ENCODE measurements at regions not wholly inside any gene's neighbourhood (a gene's known extent, or its start where the extent isn't known, plus 50 kb on each side); places are given as distances from the start of the nearest gene placed in this dataset.

DNA sequence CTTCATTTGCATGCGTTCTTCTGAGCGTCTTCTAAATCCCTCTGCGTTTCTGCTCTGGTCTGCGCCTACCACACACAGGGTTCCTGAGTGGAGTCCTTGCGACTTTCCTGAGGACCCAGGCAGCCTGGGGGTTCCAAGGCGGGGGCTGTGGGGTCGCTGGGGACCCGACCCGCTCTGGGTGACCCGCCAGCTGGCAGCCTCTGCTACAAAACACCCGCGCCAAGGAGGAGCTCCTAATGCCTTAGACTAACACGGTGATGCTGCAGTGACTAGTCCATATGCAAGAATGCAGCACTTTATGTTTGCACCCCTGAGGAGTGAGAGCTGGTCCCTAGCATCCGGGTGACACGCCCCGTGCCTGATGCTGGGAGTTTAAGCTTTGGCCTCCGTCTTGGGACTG lies 367.0 kb upstream of the POM121L12 start:
- TF ChIP-seq, protein P1, sequence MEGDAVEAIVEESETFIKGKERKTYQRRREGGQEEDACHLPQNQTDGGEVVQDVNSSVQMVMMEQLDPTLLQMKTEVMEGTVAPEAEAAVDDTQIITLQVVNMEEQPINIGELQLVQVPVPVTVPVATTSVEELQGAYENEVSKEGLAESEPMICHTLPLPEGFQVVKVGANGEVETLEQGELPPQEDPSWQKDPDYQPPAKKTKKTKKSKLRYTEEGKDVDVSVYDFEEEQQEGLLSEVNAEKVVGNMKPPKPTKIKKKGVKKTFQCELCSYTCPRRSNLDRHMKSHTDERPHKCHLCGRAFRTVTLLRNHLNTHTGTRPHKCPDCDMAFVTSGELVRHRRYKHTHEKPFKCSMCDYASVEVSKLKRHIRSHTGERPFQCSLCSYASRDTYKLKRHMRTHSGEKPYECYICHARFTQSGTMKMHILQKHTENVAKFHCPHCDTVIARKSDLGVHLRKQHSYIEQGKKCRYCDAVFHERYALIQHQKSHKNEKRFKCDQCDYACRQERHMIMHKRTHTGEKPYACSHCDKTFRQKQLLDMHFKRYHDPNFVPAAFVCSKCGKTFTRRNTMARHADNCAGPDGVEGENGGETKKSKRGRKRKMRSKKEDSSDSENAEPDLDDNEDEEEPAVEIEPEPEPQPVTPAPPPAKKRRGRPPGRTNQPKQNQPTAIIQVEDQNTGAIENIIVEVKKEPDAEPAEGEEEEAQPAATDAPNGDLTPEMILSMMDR (IDR thresholded peaks at IDR 0.05; ENCODE audit: low read depth, low read length) = no peak
- no peak overlapping the region for H3K4me3 ChIP-seq (ENCODE audit: low read depth, low read length)

DNA sequence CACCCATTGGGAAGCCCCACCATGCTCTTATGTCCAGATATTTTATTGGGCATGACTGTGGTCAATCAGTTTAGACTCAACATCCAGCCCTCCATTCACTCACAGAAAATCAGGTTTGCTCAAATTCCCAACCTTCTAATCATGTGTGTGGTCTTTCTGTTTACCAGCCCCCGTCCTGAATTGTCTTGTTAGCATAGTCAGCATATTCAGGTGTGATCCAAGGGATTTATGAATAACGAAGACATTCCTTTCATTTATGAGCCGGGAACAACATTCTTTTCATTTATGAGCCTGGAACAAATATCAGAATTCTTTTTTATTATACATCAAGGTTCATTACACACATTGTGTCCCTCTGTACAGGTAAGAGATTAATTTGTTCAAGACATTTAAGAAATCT lies 376.3 kb upstream of the POM121L12 start:
- TF ChIP-seq, protein P1 (IDR thresholded peaks at IDR 0.05; ENCODE audit: low read depth, low read length) = no peak
- H3K4me3 ChIP-seq (ENCODE audit: low read depth, low read length) = no peak overlapping the region

DNA sequence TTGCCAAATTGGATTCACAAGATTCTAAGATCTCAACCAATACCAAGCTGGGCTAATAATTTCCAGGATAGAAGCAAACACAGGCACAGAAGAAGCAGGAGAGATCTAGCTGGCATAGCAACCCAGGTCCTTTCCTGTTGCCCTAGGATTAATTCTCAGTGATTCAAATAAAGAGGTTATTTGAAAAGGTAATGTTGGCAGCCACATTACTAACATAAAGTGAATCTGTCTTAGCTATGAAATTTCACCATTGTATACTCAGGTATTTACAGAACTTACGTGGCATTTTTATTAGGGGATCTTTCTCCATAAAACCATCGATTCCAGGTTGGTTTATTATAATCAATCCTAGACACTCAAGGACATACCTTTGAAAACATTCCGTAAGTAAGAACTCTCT lies 379.3 kb upstream of the POM121L12 start:
- TF ChIP-seq, protein P1 (IDR thresholded peaks at IDR 0.05; ENCODE audit: low read depth, low read length) = no peak
- H3K4me3 ChIP-seq (ENCODE audit: low read depth, low read length) = no peak overlapping the region

DNA sequence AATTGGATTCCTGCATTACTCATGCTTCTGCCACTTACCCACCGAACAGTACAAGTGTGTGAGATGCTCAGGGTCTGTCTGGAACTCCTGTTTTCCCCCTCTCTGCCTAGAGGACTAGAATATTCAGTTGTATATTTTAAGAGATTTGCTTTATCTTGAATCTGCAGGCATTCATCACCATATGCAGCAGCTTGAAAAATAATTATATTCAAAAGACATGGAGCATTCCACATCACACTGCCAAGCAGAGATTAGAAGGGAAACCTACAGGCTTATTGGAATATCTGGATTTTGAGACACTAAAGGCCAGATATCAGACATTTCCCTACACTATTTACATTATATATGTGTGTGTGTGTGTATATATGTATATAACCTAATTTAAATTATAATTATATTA lies 382.8 kb upstream of the POM121L12 start:
- no peak overlapping the region for H3K4me3 ChIP-seq (ENCODE audit: low read depth, low read length)
- TF ChIP-seq, protein P1 (IDR thresholded peaks at IDR 0.05; ENCODE audit: low read depth, low read length) = no peak

DNA sequence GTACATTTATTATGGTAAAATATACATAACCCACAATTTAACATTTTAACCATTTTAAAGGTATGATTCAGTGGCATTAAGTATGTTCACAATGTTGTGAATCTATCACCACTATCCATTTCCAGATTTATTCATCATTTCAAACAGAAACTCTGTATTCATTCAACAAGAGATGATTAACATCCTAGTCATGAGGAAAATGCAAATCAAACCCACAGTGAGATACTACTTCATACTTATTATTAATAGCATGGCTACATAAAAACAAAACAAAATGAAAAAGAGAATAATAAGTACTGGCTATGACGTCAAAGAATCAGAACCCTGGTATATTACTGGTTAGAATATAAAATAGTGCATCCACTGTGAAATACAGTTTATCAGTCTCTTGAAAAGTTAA lies 386.6 kb upstream of the POM121L12 start:
- TF ChIP-seq, protein P1 (IDR thresholded peaks at IDR 0.05; ENCODE audit: low read depth, low read length) = no peak
- no peak overlapping the region for H3K4me3 ChIP-seq (ENCODE audit: low read depth, low read length)

DNA sequence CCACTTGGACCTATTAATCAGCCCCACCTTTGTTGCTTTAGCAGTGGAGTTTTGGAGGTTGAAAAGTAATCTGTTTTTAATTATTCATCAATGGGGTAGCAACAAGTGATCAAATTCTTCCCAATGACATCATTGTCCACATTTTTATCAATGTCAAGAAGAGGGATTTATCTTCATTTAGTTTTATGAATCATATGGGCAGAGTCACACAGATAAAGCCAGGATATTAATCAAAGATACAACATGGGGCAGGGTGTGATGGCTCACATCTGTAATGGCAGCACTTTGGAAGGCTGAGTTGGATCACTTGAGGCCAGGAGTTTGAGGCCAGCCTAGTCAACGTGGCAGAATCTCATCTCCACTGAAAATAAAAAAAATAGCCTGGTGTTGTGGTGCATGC lies 388.4 kb upstream of the POM121L12 start:
- no peak overlapping the region for H3K4me3 ChIP-seq (ENCODE audit: low read depth, low read length)
- TF ChIP-seq, protein P1 (IDR thresholded peaks at IDR 0.05; ENCODE audit: low read depth, low read length) = no peak

DNA sequence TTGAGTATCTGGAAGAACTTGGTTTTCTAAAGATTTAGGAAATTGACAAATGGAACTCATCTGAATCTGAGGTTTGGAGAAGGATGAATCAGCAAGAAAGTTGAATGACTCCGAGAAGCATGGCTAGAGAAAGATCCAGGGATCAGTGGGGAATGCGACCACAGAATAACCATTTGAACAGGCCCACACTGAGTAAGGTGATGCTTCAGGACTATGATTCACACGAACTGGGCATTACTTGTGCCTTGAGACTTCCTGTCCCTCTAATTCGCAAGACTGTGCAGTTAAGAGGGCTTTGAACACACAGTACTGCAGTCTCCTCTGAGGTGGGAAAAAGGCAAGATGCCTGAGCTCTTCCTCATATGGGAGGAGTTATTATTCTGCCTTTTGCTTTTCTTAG lies 395.5 kb upstream of the POM121L12 start:
- no peak overlapping the region for H3K4me3 ChIP-seq (ENCODE audit: low read depth, low read length)
- TF ChIP-seq, protein P1 (IDR thresholded peaks at IDR 0.05; ENCODE audit: low read depth, low read length) = no peak
